ENCODE measurements at regions not wholly inside any gene's neighbourhood (a gene's known extent, or its start where the extent isn't known, plus 50 kb on each side); places are given as distances from the start of the nearest gene placed in this dataset.

- H3K4me3 ChIP-seq (ENCODE audit: low read depth, low read length): no peak overlapping the region
- no peak for TF ChIP-seq CTCF (IDR thresholded peaks at IDR 0.05; ENCODE audit: insufficient read depth, low read length)
- no peak for DNase-seq (ENCODE audit: low read depth)
These were observed 88.0 kb upstream of the DBX1 start for GRCh38 chr11:20248121-20248772.

- no peak overlapping the region for H3K4me3 ChIP-seq (ENCODE audit: low read depth, low read length)
- no peak for TF ChIP-seq CTCF (IDR thresholded peaks at IDR 0.05; ENCODE audit: insufficient read depth, low read length)
- DNase-seq (ENCODE audit: low read depth): no peak
These were observed 87.3 kb upstream of the DBX1 start for GRCh38 chr11:20247591-20248007.

- no peak for DNase-seq (ENCODE audit: low read depth)
- H3K4me3 ChIP-seq (ENCODE audit: low read depth, low read length): no peak overlapping the region
- peak; percentile 30 for TF ChIP-seq CTCF (IDR thresholded peaks at IDR 0.05; ENCODE audit: insufficient read depth, low read length)
These were observed 83.7 kb upstream of the DBX1 start for GRCh38 chr11:20243974-20244373.

- no peak for TF ChIP-seq CTCF (IDR thresholded peaks at IDR 0.05; ENCODE audit: insufficient read depth, low read length)
- no peak overlapping the region for H3K4me3 ChIP-seq (ENCODE audit: low read depth, low read length)
- DNase-seq (ENCODE audit: low read depth): no peak
These were observed 78.4 kb upstream of the DBX1 start for GRCh38 chr11:20238712-20239111.

- no peak for TF ChIP-seq CTCF (IDR thresholded peaks at IDR 0.05; ENCODE audit: insufficient read depth, low read length)
- DNase-seq (ENCODE audit: low read depth): no peak
- H3K4me3 ChIP-seq (ENCODE audit: low read depth, low read length): no peak overlapping the region
These were observed 74.9 kb upstream of the DBX1 start for GRCh38 chr11:20235164-20235563.

- no peak for DNase-seq (ENCODE audit: low read depth)
- H3K4me3 ChIP-seq (ENCODE audit: low read depth, low read length): no peak overlapping the region
- TF ChIP-seq CTCF (IDR thresholded peaks at IDR 0.05; ENCODE audit: insufficient read depth, low read length): no peak
These were observed 67.4 kb upstream of the DBX1 start for GRCh38 chr11:20227631-20228030.

GRCh38 chr11:20226933-20227332 is 66.7 kb upstream of the DBX1 start:
- no peak for TF ChIP-seq CTCF (IDR thresholded peaks at IDR 0.05; ENCODE audit: insufficient read depth, low read length)
- DNase-seq (ENCODE audit: low read depth): peak; percentile 28

More at GRCh38 chr11:20226933-20227332, 66.7 kb upstream of the DBX1 start:
- no peak overlapping the region for H3K4me3 ChIP-seq (ENCODE audit: low read depth, low read length)
